Activated CD8-positive, alpha-beta memory T cell treated with anti-CD3 and anti-CD28 coated beads, Interleukin-2, amount 10 ng/mL, durations not matched to agents 7 days and 5 days (primary cell): ENCODE measurements at regions not wholly inside any gene's neighbourhood (a gene's known extent, or its start where the extent isn't known, plus 50 kb on each side); places are given as distances from the start of the nearest gene placed in this dataset.

Experiments
- ATAC-seq: fragments of 150-1000 bp; cut with Tn5 transposase; one replicate; pipeline ENCODE4 v1.10.0; 2021; ENCODE audit warnings: moderate library complexity
- CTCF ChIA-PET: fragments of 350-600 bp; sonication (Branson Sonifier 250); formaldehyde crosslinking; loops from one replicate; lab custom pipeline; 2021; ENCODE audit warnings: antibody characterized with exemption; lab: Charles Lee
- DNase-seq: peaks from one replicate; pipeline ENCODE4 v3.0.0-alpha.2; 2020
- H3K27ac Mint-ChIP-seq: one replicate; pipeline ENCODE4 v1.8.0; 2021; ENCODE audit warnings: mild to moderate bottlenecking, mixed read lengths
- H3K27me3 Mint-ChIP-seq: one replicate; pipeline ENCODE4 v1.8.0; 2021; ENCODE audit warnings: mixed read lengths
- H3K36me3 Mint-ChIP-seq: one replicate; pipeline ENCODE4 v1.8.0; 2021; ENCODE audit warnings: mild to moderate bottlenecking, mixed read lengths
- H3K4me1 Mint-ChIP-seq: one replicate; pipeline ENCODE4 v1.8.0; 2021; ENCODE audit warnings: mixed read lengths
- H3K4me3 Mint-ChIP-seq: one replicate; pipeline ENCODE4 v1.8.0; 2021; ENCODE audit warnings: mild to moderate bottlenecking, moderate library complexity, mixed read lengths
- H3K9me3 Mint-ChIP-seq: one replicate; pipeline ENCODE4 v1.8.0; 2022; ENCODE audit warnings: low read depth, mixed read lengths

GRCh38 chr11:59271811-59272327 lies 59.1 kb upstream of the MPEG1 start:
- no peak for DNase-seq
- peaks cover 3% of the 10 kb centered on the region for H3K27me3 Mint-ChIP-seq
- CTCF ChIA-PET: interaction anchor here (0.5 to 2.1 kb wide), 2 partner anchors 100 to 1596 kb away, joined by 3 to 4 read pairs; partner anchors contain the start of gene DTX4
- no peak overlapping the region for H3K4me3 Mint-ChIP-seq
- H3K4me1 Mint-ChIP-seq: peaks cover 15% of the 10 kb centered on the region
- no peaks in the 10 kb centered on the region for H3K36me3 Mint-ChIP-seq
- no peak for ATAC-seq
- no peak overlapping the region for H3K27ac Mint-ChIP-seq
- H3K9me3 Mint-ChIP-seq: no peaks in the 10 kb centered on the region

- Mint-ChIP-seq H3K27me3 (peaks cover 3% of the 10 kb centered on the region), H3K4me1 (peaks cover 15% of the 10 kb centered on the region), H3K27ac (no peak overlapping the region), H3K36me3 (no peaks in the 10 kb centered on the region), H3K4me3 (no peak overlapping the region), H3K9me3 (no peaks in the 10 kb centered on the region)
- no peak for ATAC-seq
- CTCF ChIA-PET: interaction anchor here (2.1 kb wide), 1 partner anchor 100 kb away, joined by 4 read pairs; the partner anchor contains the start of gene DTX4
- DNase-seq: no peak
Measured at GRCh38 chr11:59271247-59271755, 58.6 kb upstream of the MPEG1 start.

DNA sequence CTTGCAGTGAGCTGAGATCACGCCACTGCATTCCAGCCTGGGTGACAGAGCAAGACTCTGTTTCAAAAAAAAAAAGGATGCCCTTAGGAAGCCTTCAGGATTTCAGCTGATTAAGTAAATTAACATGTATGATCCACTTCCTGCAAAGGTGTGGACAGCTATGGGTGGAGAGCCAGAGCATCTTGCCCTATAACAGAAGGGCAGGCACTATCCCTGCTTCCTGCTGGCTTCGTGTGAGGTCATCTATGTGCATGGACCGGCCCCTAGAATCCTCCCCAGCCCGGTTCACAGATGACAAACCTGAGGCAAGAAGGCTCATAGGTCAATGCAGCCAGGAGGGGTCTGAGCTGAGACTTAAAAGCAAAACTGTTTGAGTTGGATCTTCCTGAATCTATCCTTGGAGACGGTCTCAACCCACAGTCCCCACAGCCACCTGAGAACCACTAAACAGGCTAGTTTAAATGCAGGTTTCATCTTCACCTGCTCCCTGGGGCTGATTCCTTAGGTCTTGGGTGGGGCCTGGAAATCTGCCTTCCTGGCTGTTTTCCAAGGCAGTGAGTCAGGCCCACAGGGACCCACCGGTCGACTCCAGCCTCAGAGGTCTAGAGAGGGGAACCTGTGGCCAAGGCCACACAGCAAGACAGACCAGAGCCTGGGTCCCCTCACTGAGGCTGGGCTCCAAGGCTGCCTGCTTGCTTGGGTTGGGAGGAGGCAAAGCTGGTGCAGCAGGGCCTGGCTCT lies 55.2 kb upstream of the MPEG1 start:
- H3K27me3 Mint-ChIP-seq: peaks cover 3% of the 10 kb centered on the region
- H3K36me3 Mint-ChIP-seq: no peaks in the 10 kb centered on the region
- CTCF ChIA-PET: no interaction called here
- ATAC-seq: no peak
- H3K27ac Mint-ChIP-seq: no peak overlapping the region
- no peaks in the 10 kb centered on the region for H3K9me3 Mint-ChIP-seq
- no peak overlapping the region for H3K4me3 Mint-ChIP-seq
- DNase-seq: no peak
- peaks cover 4% of the 10 kb centered on the region for H3K4me1 Mint-ChIP-seq

DNA sequence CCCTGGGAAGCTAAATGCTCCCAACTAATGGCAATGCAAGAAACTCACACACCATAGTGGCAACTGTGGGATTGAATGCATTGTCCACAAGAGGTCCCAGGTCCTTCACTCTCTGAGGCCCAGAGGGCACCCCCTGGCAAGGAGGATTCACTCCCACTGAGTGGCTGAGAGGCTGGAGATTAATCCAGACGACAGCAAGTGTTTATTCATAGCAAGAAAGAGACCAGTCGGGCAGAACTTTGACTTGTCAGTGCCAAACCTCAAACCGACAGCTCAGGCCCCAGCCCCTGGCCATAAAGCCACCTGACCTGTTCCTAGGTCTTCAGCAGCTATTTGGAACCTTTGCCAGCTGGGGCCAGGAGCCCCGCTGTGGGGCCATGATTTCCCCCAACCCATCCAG lies 54.5 kb upstream of the MPEG1 start:
- no peak overlapping the region for H3K27ac Mint-ChIP-seq
- no peaks in the 10 kb centered on the region for H3K4me1 Mint-ChIP-seq
- CTCF ChIA-PET: no interaction called here
- DNase-seq (no peak), ATAC-seq (no peak)
- peaks cover 3% of the 10 kb centered on the region for H3K27me3 Mint-ChIP-seq
- H3K36me3 Mint-ChIP-seq: no peaks in the 10 kb centered on the region
- no peaks in the 10 kb centered on the region for H3K9me3 Mint-ChIP-seq
- no peak overlapping the region for H3K4me3 Mint-ChIP-seq

GRCh38 chr11:59266491-59266890 lies 53.8 kb upstream of the MPEG1 start:
- CTCF ChIA-PET: no interaction called here

DNA sequence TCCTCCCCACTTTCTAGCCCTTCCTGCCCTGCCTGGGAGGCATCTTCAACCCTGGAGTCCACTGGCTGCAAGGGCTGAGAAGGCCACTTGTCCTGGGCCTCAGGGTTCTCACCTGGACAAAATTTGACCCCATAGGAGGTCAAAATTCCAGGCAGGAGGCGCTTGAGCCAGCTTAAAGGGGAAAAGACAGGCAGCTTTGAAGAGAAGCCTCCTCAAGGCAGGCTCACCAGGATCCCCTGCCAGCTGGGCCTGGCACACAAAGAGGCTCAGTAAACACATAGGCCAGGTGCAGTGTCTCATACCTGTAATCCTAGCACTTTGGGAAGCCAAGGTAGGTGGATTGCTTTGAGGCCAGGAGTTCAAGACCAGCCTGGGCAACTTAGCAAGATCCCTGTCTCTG lies 53.0 kb upstream of the MPEG1 start:
- DNase-seq (no peak), ATAC-seq (no peak)
- Mint-ChIP-seq H3K27ac (no peak overlapping the region), H3K4me3 (no peak overlapping the region), H3K36me3 (no peaks in the 10 kb centered on the region), H3K27me3 (peaks cover 3% of the 10 kb centered on the region), H3K4me1 (no peaks in the 10 kb centered on the region), H3K9me3 (no peaks in the 10 kb centered on the region)
- CTCF ChIA-PET: no interaction called here

More at GRCh38 chr11:59266491-59266890, 53.8 kb upstream of the MPEG1 start:
- Mint-ChIP-seq H3K27me3 (peaks cover 3% of the 10 kb centered on the region), H3K4me1 (no peaks in the 10 kb centered on the region), H3K9me3 (no peaks in the 10 kb centered on the region), H3K27ac (no peak overlapping the region), H3K36me3 (no peaks in the 10 kb centered on the region), H3K4me3 (no peak overlapping the region)
- ATAC-seq: no peak
- no peak for DNase-seq

- no peak overlapping the region for H3K27ac Mint-ChIP-seq
- H3K36me3 Mint-ChIP-seq: no peaks in the 10 kb centered on the region
- ATAC-seq: no peak
- CTCF ChIA-PET: interaction anchor here (1.1 kb wide), 1 partner anchor 93 kb away, joined by 3 read pairs; the partner anchor contains the start of gene DTX4
- H3K4me1 Mint-ChIP-seq: no peaks in the 10 kb centered on the region
- no peaks in the 10 kb centered on the region for H3K9me3 Mint-ChIP-seq
- H3K4me3 Mint-ChIP-seq: no peak overlapping the region
- H3K27me3 Mint-ChIP-seq: no peaks in the 10 kb centered on the region
- DNase-seq: no peak
Measured at GRCh38 chr11:59264736-59265135, 52.0 kb upstream of the MPEG1 start.

GRCh38 chr11:59263225-59263894 lies 50.6 kb upstream of the MPEG1 start:
- H3K9me3 Mint-ChIP-seq: no peaks in the 10 kb centered on the region
- DNase-seq: no peak
- H3K4me1 Mint-ChIP-seq: no peaks in the 10 kb centered on the region
- H3K27me3 Mint-ChIP-seq: no peaks in the 10 kb centered on the region
- H3K27ac Mint-ChIP-seq: no peak overlapping the region
- H3K4me3 Mint-ChIP-seq: no peak overlapping the region
- no peak for ATAC-seq
- CTCF ChIA-PET: interaction anchor here (0.6 kb wide), 1 partner anchor 23 kb away, joined by 3 read pairs; no protein-coding TSS in a partner anchor
- no peaks in the 10 kb centered on the region for H3K36me3 Mint-ChIP-seq
